ENCODE measurements at regions not wholly inside any gene's neighbourhood (a gene's known extent, or its start where the extent isn't known, plus 50 kb on each side); places are given as distances from the start of the nearest gene placed in this dataset.

- TF ChIP-seq CTCF (IDR thresholded peaks at IDR 0.05; ENCODE audit: low read depth, low read length) = no peak
- H3K4me3 ChIP-seq (ENCODE audit: low read depth, low read length) = no peak overlapping the region
Observed at GRCh38 chr2:133937669-133938068, 316.2 kb upstream of the MGAT5 start.

GRCh38 chr2:133940134-133940533, 313.7 kb upstream of the MGAT5 start:
- TF ChIP-seq CTCF (IDR thresholded peaks at IDR 0.05; ENCODE audit: low read depth, low read length) = no peak
- no peak overlapping the region for H3K4me3 ChIP-seq (ENCODE audit: low read depth, low read length)

- no peak for TF ChIP-seq CTCF (IDR thresholded peaks at IDR 0.05; ENCODE audit: low read depth, low read length)
- H3K4me3 ChIP-seq (ENCODE audit: low read depth, low read length) = no peak overlapping the region
Observed at GRCh38 chr2:133941666-133942065, 312.2 kb upstream of the MGAT5 start.

- no peak for TF ChIP-seq CTCF (IDR thresholded peaks at IDR 0.05; ENCODE audit: low read depth, low read length)
- no peak overlapping the region for H3K4me3 ChIP-seq (ENCODE audit: low read depth, low read length)
Observed at GRCh38 chr2:133942398-133942797, 311.5 kb upstream of the MGAT5 start.

- TF ChIP-seq CTCF (IDR thresholded peaks at IDR 0.05; ENCODE audit: low read depth, low read length) = no peak
- H3K4me3 ChIP-seq (ENCODE audit: low read depth, low read length) = no peak overlapping the region
Observed at GRCh38 chr2:133943108-133943507, 310.8 kb upstream of the MGAT5 start.

- no peak for TF ChIP-seq CTCF (IDR thresholded peaks at IDR 0.05; ENCODE audit: low read depth, low read length)
- H3K4me3 ChIP-seq (ENCODE audit: low read depth, low read length) = no peak overlapping the region
Observed at GRCh38 chr2:133945089-133945488, 308.8 kb upstream of the MGAT5 start.

- no peak overlapping the region for H3K4me3 ChIP-seq (ENCODE audit: low read depth, low read length)
- TF ChIP-seq CTCF (IDR thresholded peaks at IDR 0.05; ENCODE audit: low read depth, low read length) = no peak
Observed at GRCh38 chr2:133947057-133947456, 306.8 kb upstream of the MGAT5 start.
